DOHH2 (cell line): ENCODE measurements at regions not wholly inside any gene's neighbourhood (a gene's known extent, or its start where the extent isn't known, plus 50 kb on each side); places are given as distances from the start of the nearest gene placed in this dataset.

Source experiments
- CTCF ChIP-seq: fragments of 200-600 bp; sonication (generic); IDR thresholded peaks from one replicate; pipeline ENCODE4 v1.5.1; 2014; ENCODE audit warnings: antibody characterized with exemption, mild to moderate bottlenecking, low read depth, low read length; ENCODE audit not compliant: poor library complexity, severe bottlenecking
- EZH2phosphoT487 ChIP-seq: fragments of 200-600 bp; sonication (generic); IDR thresholded peaks from 2 replicates; pipeline ENCODE4 v1.6.1; 2017; ENCODE audit warnings: borderline replicate concordance, mild to moderate bottlenecking, antibody characterized with exemption, low read length, moderate library complexity, mixed read lengths

DNA sequence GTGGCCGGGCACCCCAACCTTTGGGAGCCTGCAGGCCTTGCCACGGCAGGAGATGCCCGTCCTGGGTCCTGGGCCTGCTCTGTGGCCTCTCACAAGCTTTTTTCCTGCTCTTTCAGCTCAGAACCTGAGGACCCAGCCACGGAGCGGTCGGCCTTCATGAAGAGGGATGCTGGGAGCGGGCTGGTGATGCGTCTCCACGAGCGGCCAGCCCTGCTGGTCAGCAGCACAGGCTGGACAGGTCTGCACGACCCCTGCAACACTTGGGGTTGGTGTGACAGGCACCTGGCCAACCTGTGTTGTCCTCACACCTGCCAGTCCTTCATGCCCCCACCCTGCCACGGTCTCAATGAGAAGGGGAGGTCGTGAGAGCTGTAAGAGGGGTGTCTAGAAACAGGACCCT, 170.0 kb downstream of the ADRA2C start:
- TF ChIP-seq CTCF, result no peak
- no peak for TF ChIP-seq EZH2phosphoT487
